Stimulated activated CD8-positive, alpha-beta memory T cell treated with anti-CD3 and anti-CD28 coated beads, Interleukin-15, amount 100 ng/mL, for 48 hours (primary cell): ENCODE measurements at regions not wholly inside any gene's neighbourhood (a gene's known extent, or its start where the extent isn't known, plus 50 kb on each side); places are given as distances from the start of the nearest gene placed in this dataset.
"Not testable (repeated sequence)": the region's sequence is repeated elsewhere in the genome, so short reads cannot be mapped to it uniquely, and the experiment has no call there.

ENCODE experiments used
- DNase-seq, 2 donors: peaks; one replicate each; pipeline ENCODE4 v3.0.0-alpha.2; 2020; ENCODE audit warnings: low read depth in 2 of 2

DNA sequence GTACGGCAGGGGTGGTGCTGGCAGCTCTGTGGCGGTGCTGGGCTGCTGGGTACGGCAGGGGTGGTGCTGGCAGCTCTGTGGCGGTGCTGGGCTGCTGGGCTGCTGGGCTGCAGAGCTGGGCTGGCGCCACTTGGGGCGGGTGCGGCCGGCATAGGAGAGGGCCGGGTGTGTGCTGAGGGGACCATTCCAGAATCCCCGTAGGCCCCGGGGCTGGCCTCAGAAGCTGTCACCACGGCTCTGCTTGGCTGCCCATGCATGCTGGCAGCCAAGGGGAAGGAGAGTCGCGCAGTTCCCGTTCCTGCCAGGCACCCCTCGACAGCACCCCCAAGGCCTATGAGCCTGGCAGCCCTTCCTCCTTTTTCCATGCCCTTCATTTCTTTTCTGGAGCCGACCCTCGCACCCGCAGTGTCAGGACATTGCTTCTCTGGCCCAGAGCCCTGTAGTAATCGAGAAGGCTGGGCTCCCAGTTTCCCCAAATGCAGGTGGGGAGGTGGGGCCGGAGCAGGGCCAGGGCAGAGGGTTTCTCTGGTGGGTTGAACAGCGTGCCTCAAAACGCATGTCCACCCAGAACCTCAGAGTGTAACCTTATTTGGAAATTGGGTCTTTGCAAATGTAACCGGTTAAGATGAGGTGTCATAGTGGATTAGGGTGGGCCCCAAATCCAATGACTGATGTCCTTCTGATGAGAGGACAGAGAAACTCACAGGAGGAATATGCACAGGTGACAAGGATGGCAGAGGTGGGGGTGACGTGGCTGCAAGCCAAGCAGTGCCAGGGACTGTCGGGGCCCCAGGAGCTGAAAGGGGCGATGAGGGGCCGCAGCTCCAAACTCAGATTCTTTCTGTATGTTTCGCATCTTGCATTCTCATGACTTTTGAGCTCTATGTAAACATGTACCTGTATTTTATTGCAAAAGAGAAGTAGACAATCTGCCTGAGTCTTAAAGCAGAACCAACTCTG, 71.0 kb upstream of the ACTRT2 start:
- no peak for DNase-seq

GRCh38 chr1:2950926-2951305, 70.4 kb upstream of the ACTRT2 start:
- DNase-seq: no peak

GRCh38 chr1:2951856-2952255, 69.4 kb upstream of the ACTRT2 start:
- DNase-seq: no peak

GRCh38 chr1:2952371-2952770, 68.9 kb upstream of the ACTRT2 start:
- no peak for DNase-seq

- no peak for DNase-seq
Observed at GRCh38 chr1:2952992-2953391, 68.3 kb upstream of the ACTRT2 start.

DNA sequence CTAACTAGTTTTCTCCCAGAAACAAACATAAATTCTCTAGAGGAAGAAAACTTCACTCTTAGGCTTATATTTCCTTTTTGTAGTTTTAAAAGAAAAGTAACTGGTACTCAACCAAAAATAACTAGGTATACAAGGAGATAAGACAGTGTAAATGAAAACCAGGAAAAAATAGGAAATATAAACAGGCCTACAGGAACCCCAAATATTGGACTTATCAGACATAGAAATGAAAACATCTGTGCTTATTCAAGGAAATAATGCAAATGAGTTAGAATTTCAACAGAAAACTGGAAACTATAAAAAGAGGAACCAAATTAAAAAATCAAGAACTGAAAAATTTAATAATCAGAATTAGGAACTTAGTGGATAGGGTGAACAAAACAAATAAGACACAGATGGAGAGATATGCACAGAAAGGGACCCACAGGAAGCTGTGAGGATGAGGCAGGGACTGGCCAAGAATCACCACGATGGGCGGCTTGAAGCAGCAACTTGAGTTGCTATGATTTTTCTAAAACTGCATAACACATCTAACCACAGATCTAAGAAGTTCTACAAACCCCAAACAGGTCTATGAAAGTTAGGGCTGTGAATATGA, 67.5 kb upstream of the ACTRT2 start:
- DNase-seq: no peak

GRCh38 chr1:2955652-2956051, 65.6 kb upstream of the ACTRT2 start:
- DNase-seq: no peak

- DNase-seq: no peak
Observed at GRCh38 chr1:2956576-2956975, 64.7 kb upstream of the ACTRT2 start.

- no peak for DNase-seq
Observed at GRCh38 chr1:2957329-2957728, 63.9 kb upstream of the ACTRT2 start.

DNA sequence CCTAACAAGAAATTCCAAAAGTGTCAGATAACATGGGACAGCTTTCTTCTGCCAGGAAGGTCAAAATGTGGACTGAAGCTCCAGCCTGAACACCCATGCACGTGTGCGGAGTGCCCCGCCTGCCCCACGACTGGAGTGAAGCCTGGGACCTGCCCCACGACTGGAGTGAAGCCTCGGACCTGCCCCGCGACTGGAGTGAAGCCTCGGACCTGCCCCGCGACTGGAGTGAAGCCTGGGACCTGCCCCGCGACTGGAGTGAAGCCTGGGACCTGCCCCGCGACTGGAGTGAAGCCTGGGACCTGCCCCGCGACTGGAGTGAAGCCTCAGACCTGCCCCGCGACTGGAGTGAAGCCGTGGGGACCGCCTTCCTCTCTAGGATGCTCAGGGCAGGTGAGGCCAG, 61.4 kb upstream of the ACTRT2 start:
- not testable (repeated sequence) for DNase-seq

GRCh38 chr1:2961081-2961480, 60.2 kb upstream of the ACTRT2 start:
- DNase-seq: no peak

DNA sequence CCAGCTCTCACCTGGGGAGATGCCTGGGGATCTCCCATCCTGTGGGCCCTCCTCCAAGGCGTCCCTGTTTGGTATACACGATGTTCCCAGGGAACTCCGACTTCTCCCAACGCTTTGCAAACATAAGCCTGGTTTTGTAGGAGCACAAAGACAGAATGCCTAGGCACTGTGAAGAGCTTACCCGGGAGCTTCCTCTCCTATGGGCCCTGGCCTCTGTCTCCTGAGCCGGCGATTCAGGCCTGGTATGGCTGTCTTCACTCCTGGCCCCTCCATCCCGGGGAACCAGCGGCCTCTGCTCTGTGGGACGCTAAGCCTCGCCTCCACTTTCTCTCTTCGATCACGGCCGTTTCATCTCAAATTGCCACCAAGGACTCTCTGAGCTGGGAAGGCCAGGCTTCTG, 59.6 kb upstream of the ACTRT2 start:
- DNase-seq: no peak

GRCh38 chr1:2962061-2962460, 59.2 kb upstream of the ACTRT2 start:
- DNase-seq: no peak

DNA sequence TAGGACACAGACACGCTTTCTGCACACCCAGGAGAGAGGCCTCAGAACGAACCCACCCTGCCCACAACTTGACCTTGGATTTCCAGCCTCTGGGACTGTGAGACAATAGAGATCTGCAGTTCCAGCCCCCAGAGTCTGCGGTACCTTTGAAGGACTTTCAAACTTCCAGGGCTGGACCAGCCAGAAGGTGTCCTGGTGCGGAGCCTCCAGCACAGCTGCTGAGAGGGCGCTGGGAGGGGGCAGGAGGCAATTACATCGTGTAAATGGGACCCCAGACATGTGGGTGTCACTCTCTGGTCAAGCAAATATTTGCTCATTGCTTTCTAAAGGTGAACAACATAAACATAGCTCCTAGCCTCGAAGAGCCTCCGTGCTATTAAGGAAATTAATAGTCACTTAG, 58.7 kb upstream of the ACTRT2 start:
- no peak for DNase-seq

GRCh38 chr1:2962946-2963345, 58.3 kb upstream of the ACTRT2 start:
- DNase-seq: no peak

DNA sequence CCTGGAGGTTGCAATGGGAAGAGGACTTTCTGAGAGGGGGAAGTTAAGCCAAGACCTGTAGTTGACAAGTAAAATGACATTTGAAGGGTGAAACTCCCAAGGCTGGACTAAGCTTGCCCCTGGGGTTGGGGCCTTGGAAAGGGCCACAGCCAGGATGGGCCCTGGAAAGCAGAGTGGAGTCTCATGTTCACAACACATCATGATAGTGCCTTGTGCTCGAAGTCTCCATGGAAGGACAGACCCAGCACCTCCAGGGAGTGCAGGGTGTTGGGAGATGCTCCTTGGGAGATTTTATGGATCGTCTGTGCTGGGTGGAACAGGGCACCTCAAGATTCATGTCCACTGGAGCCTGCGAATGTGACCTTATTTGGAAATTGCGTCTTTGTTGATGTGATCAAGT, 55.6 kb upstream of the ACTRT2 start:
- DNase-seq: no peak

- no peak for DNase-seq
Observed at GRCh38 chr1:2966449-2967328, 54.6 kb upstream of the ACTRT2 start.

DNA sequence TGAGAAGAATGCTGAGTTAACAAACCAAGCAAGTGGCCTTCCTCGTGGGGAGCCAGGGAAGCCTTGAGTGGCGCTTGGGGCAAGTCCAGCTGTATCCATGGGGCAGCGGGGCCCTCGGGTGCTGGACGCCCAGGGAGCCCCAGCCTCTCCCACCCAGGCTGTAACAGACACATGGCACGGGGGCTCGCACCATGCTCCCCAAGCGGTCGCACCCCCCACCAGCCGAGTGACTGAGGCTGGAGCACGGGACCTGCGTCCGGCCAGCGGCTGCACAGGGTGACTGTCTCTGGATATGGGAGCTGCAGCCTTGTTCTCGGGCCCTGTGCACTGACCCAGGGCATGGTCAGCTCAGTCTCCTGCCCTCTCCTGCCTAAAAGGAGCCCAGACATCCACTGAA, 53.9 kb upstream of the ACTRT2 start:
- no peak for DNase-seq

DNA sequence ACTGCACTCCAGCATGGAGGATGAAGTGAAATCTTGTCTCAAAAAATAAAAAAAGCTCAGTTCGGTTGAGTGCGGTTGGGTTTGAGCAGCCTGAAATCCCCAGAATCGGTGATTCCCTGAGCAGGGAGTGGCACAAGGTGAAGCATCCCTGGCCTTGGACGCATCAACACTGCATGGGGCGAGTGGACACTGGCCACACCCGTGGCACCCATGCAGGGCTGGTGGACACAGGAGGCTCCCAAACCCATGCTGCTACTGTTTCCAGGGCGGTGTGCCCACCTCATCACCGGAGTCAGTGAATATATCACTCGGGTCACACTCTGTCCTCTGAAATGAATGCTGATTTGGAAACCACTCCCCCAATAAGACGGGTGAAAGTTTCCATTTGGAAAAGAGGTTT, 53.4 kb upstream of the ACTRT2 start:
- DNase-seq: no peak

DNA sequence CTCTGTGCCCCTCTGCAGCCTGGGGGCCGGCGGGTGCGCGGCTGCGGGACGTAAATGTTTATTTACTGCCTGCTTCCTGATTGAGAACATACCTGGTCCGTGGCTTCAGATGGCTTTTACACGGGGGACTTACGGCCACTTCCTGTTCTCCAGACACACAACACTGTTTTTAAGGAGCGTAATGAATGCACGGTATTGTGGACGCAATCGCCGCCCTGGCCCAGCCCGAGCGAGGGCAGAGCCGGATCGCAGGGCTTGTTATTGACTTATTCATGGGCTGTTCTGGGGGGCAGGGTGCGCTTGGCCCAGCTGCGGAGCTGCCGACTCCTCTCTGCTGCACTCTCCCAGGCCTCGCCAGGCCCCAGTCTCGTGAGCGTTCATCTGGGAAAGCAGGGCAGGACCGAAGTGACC, 52.8 kb upstream of the ACTRT2 start:
- no peak for DNase-seq

GRCh38 chr1:2969011-2969844, 52.0 kb upstream of the ACTRT2 start:
- no peak for DNase-seq
